Skin epidermis (tissue), 12 donors: ENCODE measurements at regions not wholly inside any gene's neighbourhood (a gene's known extent, or its start where the extent isn't known, plus 50 kb on each side); places are given as distances from the start of the nearest gene placed in this dataset.

ENCODE experiments used
- H3K27ac ChIP-seq, 21 experiments: fragments of 200-600 bp; sonication (generic) in 11 of 21; one replicate each; pipeline ENCODE4 v1.5.0; 2020; ENCODE audit warnings: mild to moderate bottlenecking in 3 of 21, inconsistent platforms in 2 of 21, moderate library complexity in 2 of 21
- H3K4me3 ChIP-seq, 7 experiments: fragments of 200-600 bp; sonication (generic) in 2 of 7; one replicate each; pipeline ENCODE4 v1.5.0; 2020; ENCODE audit warnings: inconsistent platforms in 2 of 7, mild to moderate bottlenecking in 2 of 7, moderate library complexity in 1 of 7

GRCh38 chr5:118558871-118559270 lies 429.5 kb downstream of the DTWD2 start:
- no peak overlapping the region for H3K4me3 ChIP-seq
- H3K27ac ChIP-seq, result no peak overlapping the region

DNA sequence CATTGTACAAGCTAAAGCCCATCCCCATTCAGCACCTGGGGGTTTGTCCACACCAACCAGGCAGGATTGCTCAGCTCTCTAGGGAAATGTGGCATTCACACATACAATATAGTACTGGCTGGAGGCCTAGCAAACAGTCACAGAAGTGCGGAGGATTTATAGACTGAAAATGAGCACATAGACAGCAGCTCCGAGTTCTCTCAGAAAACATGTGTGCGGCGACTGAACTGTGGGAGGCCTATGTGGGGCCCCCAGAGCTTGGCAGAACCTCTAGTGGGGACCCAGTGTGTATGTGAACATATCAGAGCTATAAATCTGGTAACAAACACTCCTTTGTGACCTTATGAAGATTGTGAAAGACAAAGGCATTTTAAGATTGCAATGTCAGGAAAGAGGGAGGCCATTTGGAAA lies 431.1 kb downstream of the DTWD2 start:
- H3K4me3 ChIP-seq, result no peak overlapping the region
- H3K27ac ChIP-seq, result no peak overlapping the region

DNA sequence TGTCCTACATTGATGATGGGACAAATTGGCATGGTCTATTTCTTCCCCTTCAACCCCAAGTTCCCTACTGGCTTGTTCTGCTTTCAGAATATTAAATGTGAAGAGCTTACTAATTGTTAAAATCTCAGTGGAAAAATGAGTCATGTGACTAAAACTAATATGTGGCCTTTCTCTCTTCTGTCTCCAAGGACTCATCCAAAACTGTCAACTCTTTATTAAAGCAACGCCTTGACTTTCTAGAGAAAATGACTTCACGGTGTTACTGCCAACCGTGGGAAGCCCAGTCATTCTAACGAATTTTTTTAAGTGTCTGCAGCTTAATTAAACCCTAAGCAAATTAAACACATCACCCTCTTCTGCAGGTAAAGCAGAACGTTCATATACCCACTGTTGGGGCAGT lies 431.6 kb downstream of the DTWD2 start:
- Histone ChIP-seq H3K27ac (no peak overlapping the region), H3K4me3 (no peak overlapping the region)

GRCh38 chr5:118555727-118556126 lies 432.6 kb downstream of the DTWD2 start:
- H3K4me3 ChIP-seq, result no peak overlapping the region
- H3K27ac ChIP-seq, result no peak overlapping the region

GRCh38 chr5:118554981-118555380 lies 433.4 kb downstream of the DTWD2 start:
- Histone ChIP-seq H3K27ac (peak overlapping the region in 1 of 21 experiments; percentile 18), H3K4me3 (no peak overlapping the region)

DNA sequence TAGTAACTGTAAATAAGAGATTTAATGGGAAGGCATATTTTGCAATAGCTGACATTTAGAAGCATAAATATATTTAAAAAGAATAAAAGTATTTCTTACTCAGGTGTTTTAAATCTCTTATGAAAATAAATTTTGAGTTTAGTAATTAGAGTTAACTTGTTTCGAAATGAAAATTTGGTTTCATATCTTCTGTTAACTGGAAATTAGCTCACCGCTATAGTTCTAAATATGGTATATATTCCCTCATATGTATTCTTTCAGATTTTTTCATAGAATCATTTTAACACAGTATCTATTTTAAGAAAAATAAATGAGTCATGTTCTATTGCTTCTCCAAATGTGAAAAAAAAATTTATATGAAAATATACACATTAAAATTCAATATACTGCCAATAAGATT lies 434.1 kb downstream of the DTWD2 start:
- H3K27ac ChIP-seq, result peak overlapping the region in 1 of 21 experiments; percentile 18
- H3K4me3 ChIP-seq, result no peak overlapping the region

DNA sequence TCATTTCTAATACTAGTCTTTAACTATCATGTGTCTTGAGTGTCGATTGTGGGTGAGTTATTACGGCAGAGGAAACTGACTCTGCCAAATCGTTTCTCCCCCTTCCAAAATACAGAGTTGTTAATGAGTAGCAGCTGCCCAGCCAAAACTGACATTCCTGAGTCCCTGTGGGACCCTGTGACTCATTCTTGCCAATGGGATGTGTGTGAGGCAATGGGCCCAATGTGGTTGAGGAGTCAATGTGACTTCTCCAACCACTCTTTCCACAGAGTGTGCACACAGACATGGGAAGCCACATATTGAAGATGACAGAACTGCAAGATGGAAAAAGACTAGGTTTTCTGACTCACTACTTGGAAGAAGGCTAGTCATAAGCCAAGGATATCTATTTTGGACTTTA lies 434.7 kb downstream of the DTWD2 start:
- Histone ChIP-seq H3K27ac (no peak overlapping the region), H3K4me3 (no peak overlapping the region)

GRCh38 chr5:118552731-118553360 lies 435.5 kb downstream of the DTWD2 start:
- Histone ChIP-seq H3K27ac (peak overlapping the region in 2 of 21 experiments; percentile 5 to 8), H3K4me3 (no peak overlapping the region)

GRCh38 chr5:118552146-118552545 lies 436.2 kb downstream of the DTWD2 start:
- Histone ChIP-seq H3K27ac (peak overlapping the region in 2 of 21 experiments; percentile 5 to 17), H3K4me3 (no peak overlapping the region)

GRCh38 chr5:118551716-118552115 lies 436.6 kb downstream of the DTWD2 start:
- H3K27ac ChIP-seq, result peak overlapping the region in 2 of 21 experiments; percentile 5 to 17
- H3K4me3 ChIP-seq, result no peak overlapping the region

- Histone ChIP-seq H3K4me3 (no peak overlapping the region), H3K27ac (peak overlapping the region in 1 of 21 experiments; percentile 5)
These were observed 437.3 kb downstream of the DTWD2 start for GRCh38 chr5:118551031-118551430.

GRCh38 chr5:118548761-118549720 lies 439.3 kb downstream of the DTWD2 start:
- Histone ChIP-seq H3K27ac (peak overlapping the region in 1 of 21 experiments; percentile 58), H3K4me3 (no peak overlapping the region)

GRCh38 chr5:118545470-118545869 lies 442.9 kb downstream of the DTWD2 start:
- Histone ChIP-seq H3K27ac (no peak overlapping the region), H3K4me3 (no peak overlapping the region)

GRCh38 chr5:118544887-118545449 lies 443.4 kb downstream of the DTWD2 start:
- no peak overlapping the region for H3K4me3 ChIP-seq
- no peak overlapping the region for H3K27ac ChIP-seq

DNA sequence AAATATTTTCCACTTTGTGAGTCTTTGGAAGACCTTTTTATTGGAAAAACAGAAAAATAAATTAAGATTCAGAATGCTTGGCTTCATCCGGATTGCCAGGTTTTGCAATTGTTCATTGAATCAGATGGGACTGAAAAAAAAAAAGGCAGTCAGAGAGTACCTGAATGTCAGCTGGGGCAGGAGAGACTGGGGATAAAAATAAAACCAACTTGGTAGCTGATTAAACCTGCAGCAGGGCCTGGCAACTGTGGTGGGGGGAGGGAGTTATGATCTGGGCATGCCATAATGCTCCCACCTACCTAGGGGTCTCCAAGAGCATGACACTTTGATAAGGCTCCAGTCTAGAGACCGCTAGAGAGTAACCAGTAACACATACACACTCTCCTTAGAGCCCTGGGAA lies 454.4 kb downstream of the DTWD2 start:
- H3K27ac ChIP-seq, result no peak overlapping the region
- no peak overlapping the region for H3K4me3 ChIP-seq

GRCh38 chr5:118533156-118533555 lies 455.2 kb downstream of the DTWD2 start:
- Histone ChIP-seq H3K4me3 (no peak overlapping the region), H3K27ac (no peak overlapping the region)

- H3K27ac ChIP-seq, result no peak overlapping the region
- no peak overlapping the region for H3K4me3 ChIP-seq
These were observed 457.1 kb downstream of the DTWD2 start for GRCh38 chr5:118531276-118531675.

- H3K27ac ChIP-seq, result no peak overlapping the region
- H3K4me3 ChIP-seq, result no peak overlapping the region
These were observed 458.8 kb downstream of the DTWD2 start for GRCh38 chr5:118529361-118530144.

DNA sequence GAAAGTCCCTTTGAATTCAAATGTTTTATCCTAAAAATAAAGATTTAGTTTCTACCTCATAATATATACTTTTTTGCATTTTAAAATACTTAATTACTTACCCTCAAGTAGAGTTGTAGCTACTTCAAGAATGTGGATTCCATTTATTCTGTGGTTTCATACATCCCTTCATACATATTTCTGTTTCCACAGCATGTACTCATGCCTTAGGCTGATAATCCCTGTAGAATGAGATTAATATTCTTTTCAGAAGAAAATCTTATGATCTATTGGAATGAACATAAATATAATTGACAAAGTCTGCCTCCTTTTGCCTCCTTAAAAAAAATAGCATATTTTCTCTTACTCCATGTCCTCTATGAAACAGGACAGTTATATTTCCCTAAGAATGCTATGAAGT lies 465.7 kb downstream of the DTWD2 start:
- no peak overlapping the region for H3K27ac ChIP-seq
- H3K4me3 ChIP-seq, result no peak overlapping the region
